22Rv1 (cell line): ENCODE measurements at regions not wholly inside any gene's neighbourhood (a gene's known extent, or its start where the extent isn't known, plus 50 kb on each side); places are given as distances from the start of the nearest gene placed in this dataset.

ENCODE experiments used
- CTCF ChIP-seq: fragments of 450-650 bp; IDR thresholded peaks from 2 replicates; pipeline ENCODE4 v1.5.1; 2017; ENCODE audit warnings: mild to moderate bottlenecking
- ZFX ChIP-seq: fragments of 450-650 bp; IDR thresholded peaks from 2 replicates; pipeline ENCODE4 v1.6.1; 2017; ENCODE audit warnings: antibody characterized with exemption, borderline replicate concordance

GRCh38 chr3:36250191-36250590, 130.1 kb upstream of the STAC start:
- TF ChIP-seq CTCF, result no peak
- TF ChIP-seq ZFX, result no peak
